Gastrocnemius medialis (tissue), 4 donors: ENCODE measurements at regions not wholly inside any gene's neighbourhood (a gene's known extent, or its start where the extent isn't known, plus 50 kb on each side); places are given as distances from the start of the nearest gene placed in this dataset.

ENCODE experiments used
- ATAC-seq, 2 donors: fragments of 150-250 bp; one replicate each; pipeline ENCODE4 v1.9.1; 2016
- DNase-seq, 2 donors: peaks; one replicate each; pipeline ENCODE4 v3.0.0-alpha.2; 2019
- H3K27ac ChIP-seq, 4 donors: fragments of 200-600 bp; sonication (generic); 1 replicate in 1 of 4; 2 replicates in 3 of 4; pipeline ENCODE4 v1.5.1; 2016 to 2018; ENCODE audit warnings: mild to moderate bottlenecking in 2 of 4, moderate library complexity in 1 of 4
- H3K27me3 ChIP-seq, 3 donors: fragments of 200-600 bp; sonication (generic) in 2 of 3; 1 replicate in 1 of 3; 2 replicates in 2 of 3; pipeline versions ENCODE4 v1.5.1 to v1.6.0; 2016 to 2019; ENCODE audit warnings: mild to moderate bottlenecking in 1 of 3, moderate library complexity in 1 of 3
- H3K36me3 ChIP-seq, 2 donors: fragments of 200-600 bp; sonication (generic) in 1 of 2; one replicate each; pipeline ENCODE4 v1.5.1; 2017 to 2018
- H3K4me1 ChIP-seq, 2 donors: fragments of 200-600 bp; sonication (generic) in 1 of 2; one replicate each; pipeline ENCODE4 v1.5.1; 2016 to 2017; ENCODE audit warnings: mild to moderate bottlenecking in 2 of 2
- H3K4me3 ChIP-seq, 4 donors: fragments of 200-600 bp; sonication (generic) in 3 of 4; 1 replicate in 1 of 4; 2 replicates in 3 of 4; pipeline ENCODE4 v1.5.1; 2016 to 2019; ENCODE audit warnings: mild to moderate bottlenecking in 2 of 4
- H3K9me3 ChIP-seq, 3 donors: fragments of 200-600 bp; sonication (generic) in 2 of 3; 1 replicate in 1 of 3; 2 replicates in 2 of 3; pipeline ENCODE4 v1.5.1; 2016 to 2019
- POLR2A ChIP-seq, 2 donors: fragments of 450-650 bp; IDR thresholded peaks; one replicate each; pipeline ENCODE4 v1.6.1; 2017; ENCODE audit warnings: antibody characterized with exemption in 2 of 2, mild to moderate bottlenecking in 2 of 2, moderate library complexity in 2 of 2
- in situ Hi-C, 4 donors: fragments of 200-750 bp; cut with MboI; loops; one replicate each; pipeline versions ENCODE4 v1.15.0 to v1.8.0; 2017; ENCODE audit warnings: low sequenced_read_pairs in 4 of 4
- intact Hi-C: fragments of 100-400 bp; cut with DNase I; formaldehyde crosslinking; loops from one replicate; pipeline ENCODE4 v1.15.1; 2023; ENCODE audit warnings: low total_unique reads
- TF ChIP-seq, protein P1 (sequence below), 5 experiments: fragments of 450-650 bp in 3 of 5; fragments of 200-600 bp in 2 of 5; sonication (generic) in 2 of 5; IDR thresholded peaks in 4 of 5; conservative IDR thresholded peaks in 1 of 5; 1 replicate in 4 of 5; 2 replicates in 1 of 5; pipeline ENCODE4 v1.5.1; 2016 to 2019; ENCODE audit warnings: antibody characterized with exemption in 5 of 5, mild to moderate bottlenecking in 3 of 5, moderate library complexity in 3 of 5

DNA sequence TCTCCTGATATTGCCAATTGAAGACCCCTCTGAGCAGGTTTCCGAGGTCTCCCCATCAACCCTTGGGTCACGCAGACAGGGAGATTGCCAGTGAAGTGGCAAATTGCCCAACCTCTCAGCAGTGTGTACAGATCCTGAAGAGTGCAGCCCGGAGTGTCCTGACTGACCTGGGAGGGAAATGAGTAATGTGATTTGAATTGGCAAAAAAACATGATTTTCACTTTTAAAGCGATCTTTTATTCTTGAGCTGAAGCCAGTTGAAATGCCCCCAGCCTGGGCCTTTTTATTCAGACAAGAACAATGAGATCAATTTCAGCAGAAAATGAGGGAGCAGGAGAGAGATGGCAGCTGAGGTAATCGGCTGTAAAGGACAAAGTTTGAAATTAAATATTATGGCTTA is 401.8 kb downstream of the RAPGEF2 start:
- no peak for ATAC-seq
- Histone ChIP-seq H3K27me3 (peaks cover 0 to 15% (median 10%) of the 10 kb centered on the region in 3 donors), H3K4me1 (no peaks in the 10 kb centered on the region), H3K9me3 (no peaks in the 10 kb centered on the region), H3K36me3 (no peaks in the 10 kb centered on the region), H3K4me3 (no peak overlapping the region), H3K27ac (no peak overlapping the region)
- no peak for TF ChIP-seq POLR2A (IDR thresholded peaks at IDR 0.05)
- TF ChIP-seq, protein P1, sequence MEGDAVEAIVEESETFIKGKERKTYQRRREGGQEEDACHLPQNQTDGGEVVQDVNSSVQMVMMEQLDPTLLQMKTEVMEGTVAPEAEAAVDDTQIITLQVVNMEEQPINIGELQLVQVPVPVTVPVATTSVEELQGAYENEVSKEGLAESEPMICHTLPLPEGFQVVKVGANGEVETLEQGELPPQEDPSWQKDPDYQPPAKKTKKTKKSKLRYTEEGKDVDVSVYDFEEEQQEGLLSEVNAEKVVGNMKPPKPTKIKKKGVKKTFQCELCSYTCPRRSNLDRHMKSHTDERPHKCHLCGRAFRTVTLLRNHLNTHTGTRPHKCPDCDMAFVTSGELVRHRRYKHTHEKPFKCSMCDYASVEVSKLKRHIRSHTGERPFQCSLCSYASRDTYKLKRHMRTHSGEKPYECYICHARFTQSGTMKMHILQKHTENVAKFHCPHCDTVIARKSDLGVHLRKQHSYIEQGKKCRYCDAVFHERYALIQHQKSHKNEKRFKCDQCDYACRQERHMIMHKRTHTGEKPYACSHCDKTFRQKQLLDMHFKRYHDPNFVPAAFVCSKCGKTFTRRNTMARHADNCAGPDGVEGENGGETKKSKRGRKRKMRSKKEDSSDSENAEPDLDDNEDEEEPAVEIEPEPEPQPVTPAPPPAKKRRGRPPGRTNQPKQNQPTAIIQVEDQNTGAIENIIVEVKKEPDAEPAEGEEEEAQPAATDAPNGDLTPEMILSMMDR (IDR thresholded peaks at IDR 0.05 in 4 of 5, conservative IDR thresholded peaks at IDR 0.05 in 1 of 5): no peak
- no peak for DNase-seq
- in situ Hi-C loops (no loop called here), intact Hi-C loops (no loop called here)

DNA sequence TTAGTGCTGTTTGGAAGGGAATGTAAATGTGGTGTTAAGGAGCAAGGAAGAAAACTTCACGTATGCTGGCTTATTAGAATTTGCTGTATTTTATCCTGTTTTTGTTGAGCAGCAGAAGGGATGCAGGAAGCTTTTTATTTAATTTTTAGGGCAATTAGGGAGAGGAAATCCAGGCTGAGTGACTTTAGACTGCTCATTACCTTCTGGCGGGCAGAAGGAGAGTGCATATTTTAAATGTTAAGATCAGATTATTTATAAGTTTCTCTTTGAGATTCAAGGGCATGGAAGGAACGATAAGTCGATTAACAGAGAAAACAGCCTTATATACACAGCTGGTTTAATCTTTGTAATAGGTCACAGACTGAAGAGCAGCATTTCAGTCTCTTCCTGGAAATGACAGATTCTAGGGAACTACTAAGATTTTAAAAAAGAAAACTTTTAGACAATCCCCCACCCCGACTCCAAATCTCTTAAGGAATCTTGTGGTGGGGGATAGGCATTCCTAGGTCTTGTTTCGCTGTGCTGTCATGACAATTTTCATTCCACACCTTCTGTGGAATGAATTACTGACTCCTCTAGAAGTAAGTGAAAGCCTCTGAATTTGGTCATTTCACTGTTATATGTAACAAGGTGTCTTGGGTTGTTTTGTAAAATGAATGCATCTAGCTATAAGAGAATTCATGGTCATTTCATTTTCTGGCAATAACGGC is 402.5 kb downstream of the RAPGEF2 start:
- ATAC-seq (no peak), DNase-seq (no peak)
- no peak for TF ChIP-seq POLR2A (IDR thresholded peaks at IDR 0.05)
- TF ChIP-seq, protein P1 (IDR thresholded peaks at IDR 0.05 in 4 of 5, conservative IDR thresholded peaks at IDR 0.05 in 1 of 5): no peak
- no peak overlapping the region for H3K27ac ChIP-seq
- intact Hi-C loops (no loop called here), in situ Hi-C loops (no loop called here)
- H3K4me1 ChIP-seq: no peaks in the 10 kb centered on the region
- no peaks in the 10 kb centered on the region for H3K9me3 ChIP-seq
- no peak overlapping the region for H3K4me3 ChIP-seq
- H3K36me3 ChIP-seq: no peaks in the 10 kb centered on the region
- peaks cover 0 to 15% (median 10%) of the 10 kb centered on the region in 3 donors for H3K27me3 ChIP-seq

DNA sequence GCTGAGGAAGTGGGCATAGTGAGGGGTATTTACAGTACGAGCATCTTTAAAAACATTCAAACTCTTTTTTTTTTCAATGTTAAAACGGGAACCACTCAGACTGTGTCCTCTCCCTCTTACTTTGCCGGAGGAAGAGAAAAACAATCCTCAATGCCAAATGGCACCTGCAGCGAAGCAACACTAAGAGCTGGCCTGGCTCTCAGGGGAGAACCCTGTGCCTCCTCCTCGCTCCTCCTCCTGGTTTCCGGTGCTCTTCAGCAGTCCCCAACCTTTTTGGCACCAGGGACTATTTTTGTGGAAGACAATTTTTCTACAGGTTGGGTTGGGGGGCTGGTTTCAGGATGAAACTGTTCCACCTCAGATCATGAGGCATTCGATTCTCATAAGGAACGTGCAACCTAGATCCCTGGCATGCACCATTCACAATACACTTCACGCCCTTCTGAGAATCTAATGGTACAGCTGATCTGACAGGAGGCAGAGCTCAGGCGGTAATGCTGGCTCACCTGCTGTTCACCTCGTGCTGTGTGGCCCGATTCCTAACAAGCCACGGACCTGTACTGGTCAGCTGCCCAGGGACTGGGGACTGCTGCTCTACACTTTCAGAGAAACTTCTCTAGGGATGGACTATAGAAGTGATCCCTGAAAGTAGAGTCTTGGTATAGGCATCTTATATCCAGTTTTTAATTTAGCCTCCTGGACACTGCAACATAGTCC is 404.1 kb downstream of the RAPGEF2 start:
- TF ChIP-seq, protein P1 (IDR thresholded peaks at IDR 0.05 in 4 of 5, conservative IDR thresholded peaks at IDR 0.05 in 1 of 5): no peak
- TF ChIP-seq POLR2A (IDR thresholded peaks at IDR 0.05): no peak
- in situ Hi-C loops (no loop called here), intact Hi-C loops (no loop called here)
- H3K4me3 ChIP-seq: no peak overlapping the region
- H3K27ac ChIP-seq: no peak overlapping the region
- no peaks in the 10 kb centered on the region for H3K4me1 ChIP-seq
- ATAC-seq: no peak
- DNase-seq: no peak
- no peaks in the 10 kb centered on the region for H3K9me3 ChIP-seq
- H3K36me3 ChIP-seq: no peaks in the 10 kb centered on the region
- H3K27me3 ChIP-seq: peaks cover 0 to 15% (median 10%) of the 10 kb centered on the region in 3 donors

DNA sequence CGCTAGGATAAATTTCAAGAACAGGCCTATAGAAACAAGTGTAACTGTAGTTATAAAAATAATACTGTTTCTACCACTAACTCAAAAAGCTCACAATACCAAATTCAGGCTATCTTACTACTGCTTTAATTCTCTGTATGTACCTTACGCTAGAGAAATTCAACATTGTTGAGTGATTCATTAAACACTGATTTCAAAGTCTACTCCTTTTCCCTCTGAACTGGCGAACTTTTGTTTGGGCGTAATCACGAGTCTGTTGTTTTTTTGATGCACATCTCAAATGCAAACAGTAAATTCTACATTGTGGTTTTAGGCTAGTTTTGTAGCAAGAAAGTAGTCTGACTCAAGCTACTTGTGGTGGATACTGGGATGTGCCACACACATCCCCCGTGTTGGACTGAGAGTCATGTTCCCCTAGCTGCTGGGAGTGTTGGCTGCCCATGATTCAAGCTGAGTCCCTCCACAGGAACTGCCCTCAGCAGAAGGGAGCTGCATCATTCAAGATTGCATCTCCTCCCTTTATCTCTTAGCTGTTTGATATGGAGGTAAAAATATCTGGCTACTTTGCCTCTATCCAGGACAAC is 406.1 kb downstream of the RAPGEF2 start:
- in situ Hi-C loops: no loop called here
- DNase-seq: no peak
- ATAC-seq: no peak
- H3K4me1 ChIP-seq: no peaks in the 10 kb centered on the region
- no peak for TF ChIP-seq POLR2A (IDR thresholded peaks at IDR 0.05)
- TF ChIP-seq, protein P1 (IDR thresholded peaks at IDR 0.05 in 4 of 5, conservative IDR thresholded peaks at IDR 0.05 in 1 of 5): no peak
- H3K9me3 ChIP-seq: no peaks in the 10 kb centered on the region
- H3K4me3 ChIP-seq: no peak overlapping the region
- H3K27ac ChIP-seq: no peak overlapping the region
- intact Hi-C loops: no loop called here
- peaks cover 0 to 14% (median 7%) of the 10 kb centered on the region in 3 donors for H3K27me3 ChIP-seq
- H3K36me3 ChIP-seq: no peaks in the 10 kb centered on the region
